RKO (cell line): ENCODE measurements at regions not wholly inside any gene's neighbourhood (a gene's known extent, or its start where the extent isn't known, plus 50 kb on each side); places are given as distances from the start of the nearest gene placed in this dataset.
"Not testable (repeated sequence)": the region's sequence is repeated elsewhere in the genome, so short reads cannot be mapped to it uniquely, and the experiment has no call there.

Experiments used
- DNase-seq: peaks from one replicate; pipeline ENCODE4 v3.0.0-alpha.2; 2016; ENCODE audit warnings: low spot score

DNA sequence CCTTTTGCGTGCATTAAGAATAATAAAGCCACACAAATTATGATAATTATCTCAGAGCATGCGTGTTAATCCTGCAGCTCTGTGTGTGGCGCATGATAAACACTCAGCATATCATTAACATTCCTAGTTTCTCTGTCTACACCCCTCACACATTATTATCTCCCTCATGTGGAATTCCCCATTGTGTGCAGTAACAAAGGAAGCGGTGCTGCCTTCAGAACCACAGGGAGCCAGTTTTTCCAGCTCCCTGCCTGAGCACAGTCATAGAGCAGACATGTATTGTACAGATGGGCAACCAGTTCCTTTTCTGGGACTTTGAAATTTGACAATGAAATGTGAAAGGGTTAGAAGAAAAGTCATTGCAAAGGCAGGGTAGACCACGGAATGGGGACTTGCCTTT, 1365.5 kb upstream of the CDH9 start:
- DNase-seq = no peak

- DNase-seq = no peak
Observed at GRCh38 chr5:28402590-28403301, 1364.4 kb upstream of the CDH9 start.

DNA sequence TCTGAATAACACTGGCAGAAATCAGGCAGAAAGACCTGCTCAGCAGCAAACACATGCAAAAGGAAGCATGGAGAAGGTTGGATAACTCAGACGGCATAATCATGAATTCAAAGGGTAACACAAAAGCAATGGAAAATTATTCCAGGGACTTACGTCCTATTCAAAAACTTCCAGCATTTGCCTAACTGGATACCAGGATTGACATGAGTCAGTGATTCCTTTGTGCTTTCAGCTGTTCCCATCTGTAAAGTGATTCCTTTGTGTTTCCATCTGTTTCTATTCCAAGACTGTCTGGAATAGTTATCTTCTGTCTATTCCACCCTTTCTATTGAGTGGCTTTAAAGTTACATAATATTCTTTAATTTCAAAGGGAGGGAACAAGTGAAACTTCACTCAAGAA, 1361.7 kb upstream of the CDH9 start:
- no peak for DNase-seq

- no peak for DNase-seq
Observed at GRCh38 chr5:28399211-28399610, 1360.8 kb upstream of the CDH9 start.

- DNase-seq = no peak
Observed at GRCh38 chr5:28398185-28398584, 1359.8 kb upstream of the CDH9 start.

DNA sequence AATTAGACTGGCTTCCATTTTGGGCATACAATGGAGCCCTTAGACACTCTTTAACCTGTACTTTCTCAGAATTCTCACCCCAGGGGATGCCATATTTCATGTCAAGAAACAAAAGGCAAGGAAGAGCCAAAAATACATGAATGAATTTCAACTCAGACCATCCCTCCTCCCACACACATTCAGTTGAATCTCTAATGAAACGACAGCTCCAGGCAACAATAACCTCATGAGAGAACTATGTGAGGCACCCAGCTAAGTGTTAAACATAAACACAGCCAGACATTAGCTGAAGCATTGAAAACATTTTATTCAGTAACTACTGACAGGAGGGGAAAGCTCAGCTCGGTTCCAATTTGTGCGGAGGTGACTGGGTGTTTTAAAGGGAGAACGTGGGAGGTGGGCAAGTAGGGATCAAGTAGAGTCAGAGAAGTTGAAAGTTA, 1359.1 kb upstream of the CDH9 start:
- no peak for DNase-seq

DNA sequence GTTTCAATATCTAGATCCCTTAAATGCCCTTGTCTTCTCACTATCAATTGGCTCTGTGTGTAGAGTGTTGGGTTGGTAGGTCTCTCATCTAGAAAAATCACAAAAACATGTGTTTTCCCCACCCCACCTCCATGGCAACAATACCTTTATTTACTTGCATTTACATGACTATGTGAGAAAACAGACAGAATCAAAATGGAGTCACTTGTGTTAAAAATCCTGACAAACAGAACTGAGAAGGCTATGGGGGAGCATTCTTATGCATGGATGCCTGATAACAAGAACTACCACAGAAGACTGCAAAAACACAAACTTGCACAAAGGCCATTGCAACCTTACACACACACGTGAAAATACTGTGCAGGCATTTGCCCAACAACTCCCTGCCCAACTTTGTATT, 1352.9 kb upstream of the CDH9 start:
- DNase-seq = no peak

DNA sequence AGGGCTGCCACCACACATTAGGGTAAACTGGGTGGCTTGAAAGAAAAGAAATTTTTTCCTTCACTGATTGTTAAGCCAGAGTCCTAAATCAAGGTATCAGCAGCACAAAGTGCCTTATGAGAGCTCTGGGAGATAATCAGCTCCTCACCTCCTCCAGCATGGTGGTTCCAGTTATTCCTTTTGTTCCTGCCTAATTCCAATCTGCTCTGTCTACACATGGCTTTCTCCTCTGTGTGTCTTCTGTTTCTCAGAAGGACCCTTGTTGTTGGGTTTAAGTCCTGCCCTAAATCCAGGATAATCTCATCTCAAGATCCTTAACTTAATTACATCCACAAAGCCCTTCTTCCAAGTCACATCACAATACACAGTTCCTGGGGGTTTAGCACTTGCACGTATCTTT, 1352.0 kb upstream of the CDH9 start:
- no peak for DNase-seq

DNA sequence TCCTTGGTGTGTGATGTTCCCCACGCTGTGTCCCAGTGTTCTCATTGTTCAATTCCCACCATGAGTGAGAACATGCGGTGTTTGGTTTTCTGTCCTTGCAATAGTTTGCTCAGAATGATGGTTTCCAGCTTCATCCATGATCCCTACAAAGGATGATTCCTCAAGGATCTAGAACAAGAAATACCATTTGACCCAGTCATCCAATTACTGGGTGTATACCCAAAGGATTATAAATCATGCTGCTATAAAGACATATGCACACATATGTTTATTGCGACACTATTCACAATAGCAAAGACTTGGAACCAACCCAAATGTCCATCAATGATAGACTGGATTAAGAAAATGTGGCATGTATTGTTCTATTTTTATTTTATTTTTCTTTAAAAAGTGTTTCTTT, 1351.3 kb upstream of the CDH9 start:
- not testable (repeated sequence) for DNase-seq

GRCh38 chr5:28388428-28388827, 1350.0 kb upstream of the CDH9 start:
- DNase-seq = no peak

GRCh38 chr5:28386712-28387111, 1348.3 kb upstream of the CDH9 start:
- DNase-seq = no peak

DNA sequence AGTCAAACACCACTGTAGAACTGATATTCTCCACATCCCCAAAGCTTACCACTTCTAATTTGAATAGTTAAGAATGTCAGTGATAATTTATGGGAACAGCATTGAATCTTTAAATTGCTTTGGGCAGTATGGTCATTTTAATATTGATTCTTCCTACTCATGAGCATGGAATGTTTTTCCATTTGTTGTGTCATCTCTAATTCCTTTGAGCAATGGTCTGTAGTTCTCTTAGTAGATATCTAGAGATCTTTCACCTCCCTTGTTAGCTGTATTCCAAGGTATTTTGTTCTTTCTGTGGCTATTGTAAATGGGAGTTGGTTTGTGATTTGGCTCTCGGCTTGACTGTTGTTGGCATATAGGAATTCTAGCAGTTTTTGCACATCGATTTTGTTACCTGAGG, 1341.8 kb upstream of the CDH9 start:
- no peak for DNase-seq

DNA sequence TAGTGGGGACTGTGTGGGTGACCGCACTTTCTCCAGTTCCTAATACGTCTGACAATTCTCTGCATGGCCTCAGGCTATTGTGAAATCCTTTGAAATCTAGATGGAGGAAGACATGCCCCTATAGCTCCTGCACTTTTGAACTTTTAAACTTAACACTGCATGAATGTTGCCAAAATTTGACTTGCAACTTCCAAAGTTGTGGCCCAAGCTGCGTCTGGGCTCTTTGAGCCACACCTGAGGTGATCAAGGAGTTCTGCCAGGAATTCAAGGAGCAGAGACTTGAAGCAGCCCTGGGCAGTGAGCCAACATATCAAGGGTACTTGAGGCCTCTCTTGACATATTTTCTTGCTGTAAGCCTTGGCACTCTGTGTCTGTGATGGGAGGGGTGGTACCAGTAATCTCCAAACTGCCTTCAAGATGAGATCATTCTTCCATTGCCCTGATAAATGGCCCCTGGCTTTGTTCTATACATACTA, 1336.1 kb upstream of the CDH9 start:
- no peak for DNase-seq

GRCh38 chr5:28370896-28371295, 1332.5 kb upstream of the CDH9 start:
- DNase-seq = no peak

GRCh38 chr5:28369418-28369817, 1331.0 kb upstream of the CDH9 start:
- no peak for DNase-seq

GRCh38 chr5:28355831-28356230, 1317.4 kb upstream of the CDH9 start:
- no peak for DNase-seq

- no peak for DNase-seq
Observed at GRCh38 chr5:28346696-28347095, 1308.3 kb upstream of the CDH9 start.

DNA sequence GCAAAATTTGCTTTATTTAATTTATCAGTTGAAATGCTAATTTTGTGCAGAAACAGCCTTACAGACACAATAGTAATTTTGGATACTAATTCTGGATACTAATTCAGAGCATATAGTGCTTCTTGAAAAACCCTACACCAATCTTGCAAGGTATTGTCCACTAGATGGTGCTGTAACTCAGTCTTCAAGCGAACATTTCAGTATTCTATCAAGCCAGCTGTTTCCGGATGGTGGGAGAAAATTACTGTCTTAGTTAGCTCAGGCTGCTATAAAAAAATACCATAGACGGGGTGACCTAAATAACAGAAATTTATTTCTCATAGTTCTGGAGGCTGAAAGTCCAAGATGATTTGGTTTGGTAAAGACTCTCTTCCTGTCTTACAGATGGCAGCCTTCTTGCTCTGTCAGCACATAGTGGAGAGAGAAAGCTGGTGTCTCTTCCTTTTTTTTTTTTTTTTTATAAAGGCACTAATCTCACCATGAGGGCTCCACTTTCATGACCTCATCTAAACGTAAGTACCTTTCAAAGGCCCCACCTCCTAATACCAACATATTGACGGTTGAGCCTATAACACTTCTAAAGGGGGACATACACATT, 1306.5 kb upstream of the CDH9 start:
- peak; percentile 55 for DNase-seq

GRCh38 chr5:28329176-28329575, 1290.8 kb upstream of the CDH9 start:
- no peak for DNase-seq

DNA sequence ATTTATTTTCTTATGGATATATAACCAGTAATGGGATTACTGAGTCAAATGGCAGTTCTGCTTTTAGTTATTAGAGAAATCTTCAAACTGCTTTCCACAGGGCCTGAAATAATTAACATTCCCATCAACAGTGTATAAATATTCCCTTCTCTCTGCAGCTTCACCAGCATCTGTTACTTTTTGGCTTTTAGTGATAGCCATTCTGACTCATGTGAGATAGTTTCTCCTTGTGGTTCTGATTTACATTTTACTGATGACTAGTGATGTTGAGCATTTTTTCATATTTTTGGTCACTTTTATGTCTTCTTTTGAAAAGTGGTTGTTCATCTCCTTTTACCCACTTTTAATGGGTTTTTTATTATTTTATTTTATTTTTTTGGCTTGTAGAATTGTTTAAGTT, 1290.3 kb upstream of the CDH9 start:
- DNase-seq = peak; percentile 1

GRCh38 chr5:28324174-28324573, 1285.8 kb upstream of the CDH9 start:
- DNase-seq = no peak

- no peak for DNase-seq
Observed at GRCh38 chr5:28313953-28314352, 1275.6 kb upstream of the CDH9 start.

DNA sequence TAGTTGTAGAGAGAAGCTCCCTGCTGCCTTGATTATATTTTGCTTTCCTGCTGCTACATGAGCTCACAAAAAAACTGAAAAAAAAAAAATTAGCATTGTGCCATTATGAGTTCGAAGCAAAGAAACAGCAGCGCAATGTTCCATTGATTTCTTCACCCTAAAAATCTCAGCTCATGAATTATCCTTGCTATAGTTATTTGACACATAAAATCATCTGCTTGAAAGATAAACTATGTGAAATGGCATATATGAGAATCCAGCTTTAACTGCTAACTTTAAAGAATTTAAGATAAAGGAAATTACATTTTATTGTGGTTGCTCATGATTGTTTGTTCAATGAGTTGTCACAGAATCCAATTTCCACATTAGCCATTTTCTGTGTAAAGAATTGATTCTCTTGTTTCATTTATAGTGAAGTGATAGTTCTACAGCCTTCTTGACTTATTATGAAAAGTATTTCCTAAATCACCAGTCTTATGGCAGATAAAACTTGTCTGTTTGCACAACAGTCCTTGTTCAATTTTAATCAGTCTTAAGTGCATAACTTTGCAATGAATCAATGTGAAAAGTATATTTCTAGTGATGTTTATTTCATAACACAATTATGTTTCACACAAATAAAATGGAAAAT, 1275.0 kb upstream of the CDH9 start:
- DNase-seq = no peak
